NCI-H2227 (cell line): ENCODE measurements at regions not wholly inside any gene's neighbourhood (a gene's known extent, or its start where the extent isn't known, plus 50 kb on each side); places are given as distances from the start of the nearest gene placed in this dataset.
"Not testable (repeated sequence)": the region's sequence is repeated elsewhere in the genome, so short reads cannot be mapped to it uniquely, and the experiment has no call there.

Source experiments
- DNase-seq: peaks from one replicate; lab custom pipeline; 2025; ENCODE audit not compliant: unreplicated experiment; lab: John Stamatoyannopoulos, UW

- no peak for DNase-seq
Measured at GRCh38 chr4:85153221-85153620, 186.7 kb upstream of the WDFY3 start.

- no peak for DNase-seq
Measured at GRCh38 chr4:85154591-85154990, 188.1 kb upstream of the WDFY3 start.

GRCh38 chr4:85165808-85166207, 199.3 kb upstream of the WDFY3 start:
- DNase-seq: no peak

GRCh38 chr4:85166318-85166717, 199.8 kb upstream of the WDFY3 start:
- DNase-seq: no peak

GRCh38 chr4:85168234-85168834, 201.8 kb upstream of the WDFY3 start:
- no peak for DNase-seq

GRCh38 chr4:85170241-85170640, 203.8 kb upstream of the WDFY3 start:
- DNase-seq: no peak

GRCh38 chr4:85175190-85175589, 208.7 kb upstream of the WDFY3 start:
- no peak for DNase-seq

GRCh38 chr4:85177092-85177491, 210.6 kb upstream of the WDFY3 start:
- DNase-seq: no peak

- DNase-seq: no peak
Measured at GRCh38 chr4:85177679-85178078, 211.2 kb upstream of the WDFY3 start.

GRCh38 chr4:85180533-85180932, 214.0 kb upstream of the WDFY3 start:
- no peak for DNase-seq

- no peak for DNase-seq
Measured at GRCh38 chr4:85187106-85187505, 220.6 kb upstream of the WDFY3 start.

- not testable (repeated sequence) for DNase-seq
Measured at GRCh38 chr4:85196015-85196414, 229.5 kb upstream of the WDFY3 start.

GRCh38 chr4:85200106-85200505, 233.6 kb upstream of the WDFY3 start:
- DNase-seq: no peak

- DNase-seq: no peak
Measured at GRCh38 chr4:85209161-85209560, 242.7 kb upstream of the WDFY3 start.

- DNase-seq: no peak
Measured at GRCh38 chr4:85210353-85210752, 243.9 kb upstream of the WDFY3 start.

- DNase-seq: not testable (repeated sequence)
Measured at GRCh38 chr4:85216571-85216970, 250.1 kb upstream of the WDFY3 start.

- no peak for DNase-seq
Measured at GRCh38 chr4:85218756-85219155, 252.3 kb upstream of the WDFY3 start.

- DNase-seq: no peak
Measured at GRCh38 chr4:85221606-85222005, 253.3 kb upstream of the ARHGAP24 start.

GRCh38 chr4:85222561-85222960, 252.4 kb upstream of the ARHGAP24 start:
- DNase-seq: no peak

- no peak for DNase-seq
Measured at GRCh38 chr4:85228264-85228663, 246.7 kb upstream of the ARHGAP24 start.

GRCh38 chr4:85233516-85233915, 241.4 kb upstream of the ARHGAP24 start:
- DNase-seq: no peak

GRCh38 chr4:85243857-85244256, 231.1 kb upstream of the ARHGAP24 start:
- DNase-seq: no peak

- no peak for DNase-seq
Measured at GRCh38 chr4:85244638-85245037, 230.3 kb upstream of the ARHGAP24 start.

GRCh38 chr4:85246055-85246454, 228.9 kb upstream of the ARHGAP24 start:
- no peak for DNase-seq
